ENCODE measurements at regions not wholly inside any gene's neighbourhood (a gene's known extent, or its start where the extent isn't known, plus 50 kb on each side); places are given as distances from the start of the nearest gene placed in this dataset.
A peak's percentile ranks its signal among the peaks of the same experiment; 100 is the strongest.
"Not testable (repeated sequence)": the region's sequence is repeated elsewhere in the genome, so short reads cannot be mapped to it uniquely, and the experiment has no call there.

DNA sequence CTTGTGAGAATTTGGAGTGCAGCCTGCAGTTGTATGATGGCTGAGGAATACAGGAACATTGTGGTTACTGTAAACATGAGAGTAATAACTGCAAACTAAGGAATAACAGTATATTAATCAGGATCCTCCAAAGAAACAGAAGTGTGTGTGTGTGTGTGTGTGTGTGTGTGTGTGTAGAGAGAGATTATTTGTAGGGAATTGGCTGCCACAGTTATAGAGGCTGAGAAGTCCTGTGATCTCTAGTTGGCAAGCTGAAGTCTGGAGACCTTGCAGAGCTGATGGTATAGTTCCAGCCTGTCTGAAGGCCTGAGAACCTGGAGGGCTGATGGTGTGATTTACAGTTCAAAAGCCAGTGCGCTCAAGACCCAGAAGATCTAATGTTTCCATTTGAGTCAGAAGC is 273.3 kb upstream of the FRG1 start:
- H3K27me3 ChIP-seq (ENCODE audit: control insufficient read depth, insufficient read depth, low read length); H3K4me1 ChIP-seq (ENCODE audit: control insufficient read depth, insufficient read depth, low read length); H3K9ac ChIP-seq (ENCODE audit: low read length); H3K27ac ChIP-seq (ENCODE audit: low read depth, low read length); H3K36me3 ChIP-seq (ENCODE audit: control insufficient read depth, insufficient read depth, low read length); H3K4me3 ChIP-seq (ENCODE audit: low read depth, low read length): not testable (repeated sequence)
- peaks cover 11% of the 10 kb centered on the region for H3K9me3 ChIP-seq (ENCODE audit: control insufficient read depth, insufficient read depth, low read depth, low read length)

- H3K4me1 ChIP-seq (ENCODE audit: control insufficient read depth, insufficient read depth, low read length); H3K9ac ChIP-seq (ENCODE audit: low read length); H3K9me3 ChIP-seq (ENCODE audit: control insufficient read depth, insufficient read depth, low read depth, low read length); H3K36me3 ChIP-seq (ENCODE audit: control insufficient read depth, insufficient read depth, low read length); H3K4me3 ChIP-seq (ENCODE audit: low read depth, low read length); H3K27ac ChIP-seq (ENCODE audit: low read depth, low read length); H3K27me3 ChIP-seq (ENCODE audit: control insufficient read depth, insufficient read depth, low read length): not testable (repeated sequence)
Observed at GRCh38 chr4:189697675-189698245, 242.9 kb upstream of the FRG1 start.

DNA sequence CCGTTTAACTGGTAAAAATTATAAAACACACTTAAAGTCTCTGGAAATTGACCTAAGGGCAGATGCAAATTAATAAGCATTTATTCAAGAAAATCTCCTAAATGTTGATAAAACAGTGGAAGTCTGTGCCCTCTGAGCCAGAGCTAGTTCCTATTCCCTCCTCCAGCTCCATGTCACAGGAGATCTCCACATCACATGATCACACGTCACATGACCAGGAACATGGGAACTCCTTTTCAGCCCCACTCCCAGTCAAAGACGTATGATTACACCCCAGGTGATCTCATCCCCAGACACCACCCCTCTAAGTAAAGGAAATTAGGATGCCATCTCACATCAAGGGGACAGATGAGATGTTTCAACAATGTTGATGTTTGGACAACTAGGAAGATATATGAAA is 237.7 kb upstream of the FRG1 start:
- not testable (repeated sequence) for H3K4me1 ChIP-seq (ENCODE audit: control insufficient read depth, insufficient read depth, low read length); H3K36me3 ChIP-seq (ENCODE audit: control insufficient read depth, insufficient read depth, low read length); H3K4me3 ChIP-seq (ENCODE audit: low read depth, low read length); H3K27me3 ChIP-seq (ENCODE audit: control insufficient read depth, insufficient read depth, low read length); H3K9ac ChIP-seq (ENCODE audit: low read length); H3K9me3 ChIP-seq (ENCODE audit: control insufficient read depth, insufficient read depth, low read depth, low read length); H3K27ac ChIP-seq (ENCODE audit: low read depth, low read length)

GRCh38 chr4:189706821-189707220 is 233.9 kb upstream of the FRG1 start:
- not testable (repeated sequence) for H3K9ac ChIP-seq (ENCODE audit: low read length); H3K27me3 ChIP-seq (ENCODE audit: control insufficient read depth, insufficient read depth, low read length); H3K36me3 ChIP-seq (ENCODE audit: control insufficient read depth, insufficient read depth, low read length)

GRCh38 chr4:189707227-189707626 is 233.4 kb upstream of the FRG1 start:
- not testable (repeated sequence) for H3K27ac ChIP-seq (ENCODE audit: low read depth, low read length); H3K4me1 ChIP-seq (ENCODE audit: control insufficient read depth, insufficient read depth, low read length); H3K4me3 ChIP-seq (ENCODE audit: low read depth, low read length); H3K36me3 ChIP-seq (ENCODE audit: control insufficient read depth, insufficient read depth, low read length); H3K9me3 ChIP-seq (ENCODE audit: control insufficient read depth, insufficient read depth, low read depth, low read length); H3K27me3 ChIP-seq (ENCODE audit: control insufficient read depth, insufficient read depth, low read length); H3K9ac ChIP-seq (ENCODE audit: low read length)

More at GRCh38 chr4:189706821-189707220, 233.9 kb upstream of the FRG1 start:
- H3K4me3 ChIP-seq (ENCODE audit: low read depth, low read length); H3K4me1 ChIP-seq (ENCODE audit: control insufficient read depth, insufficient read depth, low read length); H3K27ac ChIP-seq (ENCODE audit: low read depth, low read length); H3K9me3 ChIP-seq (ENCODE audit: control insufficient read depth, insufficient read depth, low read depth, low read length): not testable (repeated sequence)

DNA sequence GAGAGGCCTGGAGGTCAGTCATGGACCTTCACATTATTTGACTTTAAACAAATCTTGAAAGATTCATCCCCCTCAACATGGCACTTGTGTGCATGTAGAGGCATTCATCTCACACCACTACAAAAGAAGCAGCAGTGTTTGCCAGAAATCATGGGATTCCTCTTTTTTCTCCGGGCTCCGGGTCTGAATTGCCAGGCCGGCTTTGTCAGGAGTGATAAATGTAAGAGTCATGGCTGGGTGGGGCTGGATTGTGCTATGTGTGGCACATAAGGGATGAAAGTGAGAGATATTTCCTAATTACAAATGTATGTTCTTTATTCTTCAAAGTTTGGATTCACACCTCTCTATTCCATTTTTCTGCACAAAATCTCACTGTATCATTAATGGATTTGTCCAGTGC is 228.7 kb upstream of the FRG1 start:
- not testable (repeated sequence) for H3K9ac ChIP-seq (ENCODE audit: low read length); H3K4me1 ChIP-seq (ENCODE audit: control insufficient read depth, insufficient read depth, low read length); H3K9me3 ChIP-seq (ENCODE audit: control insufficient read depth, insufficient read depth, low read depth, low read length); H3K4me3 ChIP-seq (ENCODE audit: low read depth, low read length); H3K36me3 ChIP-seq (ENCODE audit: control insufficient read depth, insufficient read depth, low read length); H3K27ac ChIP-seq (ENCODE audit: low read depth, low read length); H3K27me3 ChIP-seq (ENCODE audit: control insufficient read depth, insufficient read depth, low read length)

DNA sequence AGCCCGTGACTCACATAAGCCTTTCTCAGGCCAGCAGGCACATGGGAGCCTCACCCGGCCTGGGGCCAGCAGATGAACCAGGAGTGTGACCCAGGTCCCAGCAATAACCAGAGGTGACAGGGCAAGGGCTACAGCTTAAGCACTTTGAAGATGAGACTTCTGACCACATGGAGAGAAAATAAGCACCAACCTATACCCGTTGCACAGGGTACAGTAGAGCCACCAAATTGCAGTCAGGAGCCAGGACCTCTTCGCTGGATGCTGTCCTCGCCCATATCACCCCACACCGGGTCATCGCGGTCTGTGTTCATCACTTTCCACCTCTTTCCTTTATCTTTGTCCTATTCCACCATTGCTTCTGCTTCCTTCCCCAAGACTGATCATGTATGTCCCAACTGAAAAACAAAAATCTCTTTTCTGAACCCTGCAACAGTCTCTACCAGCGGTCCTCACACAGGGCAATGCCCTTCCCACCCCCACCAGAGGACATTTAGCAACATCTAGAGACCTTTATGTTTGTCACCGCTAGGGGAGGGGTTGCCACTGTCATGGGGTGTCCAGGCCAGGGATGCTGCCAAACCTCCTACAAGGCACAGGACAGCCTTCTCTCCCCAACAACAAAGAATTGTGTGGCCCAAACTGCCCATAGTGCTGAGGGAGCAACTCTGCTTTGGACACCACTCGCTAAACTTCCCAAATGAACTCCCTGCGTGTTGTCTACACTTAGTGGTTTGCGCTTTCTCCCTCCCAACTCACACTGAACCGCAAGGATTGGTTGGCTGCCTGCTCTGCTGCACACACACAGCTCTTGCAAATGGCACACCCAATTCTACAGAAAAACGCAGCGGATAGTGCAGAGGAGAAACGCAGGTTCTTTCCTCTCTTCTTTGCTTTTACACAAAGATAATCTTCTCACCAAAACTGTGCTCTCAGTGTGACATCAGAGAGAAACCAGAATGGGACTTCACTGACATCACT is 219.4 kb upstream of the FRG1 start:
- not testable (repeated sequence) for H3K36me3 ChIP-seq (ENCODE audit: control insufficient read depth, insufficient read depth, low read length); H3K9me3 ChIP-seq (ENCODE audit: control insufficient read depth, insufficient read depth, low read depth, low read length); H3K27me3 ChIP-seq (ENCODE audit: control insufficient read depth, insufficient read depth, low read length); H3K4me1 ChIP-seq (ENCODE audit: control insufficient read depth, insufficient read depth, low read length); H3K9ac ChIP-seq (ENCODE audit: low read length); H3K27ac ChIP-seq (ENCODE audit: low read depth, low read length)
- peak overlapping the region; percentile 29; the same call in 1 of the 2 replicates for H3K4me3 ChIP-seq (ENCODE audit: low read depth, low read length)

DNA sequence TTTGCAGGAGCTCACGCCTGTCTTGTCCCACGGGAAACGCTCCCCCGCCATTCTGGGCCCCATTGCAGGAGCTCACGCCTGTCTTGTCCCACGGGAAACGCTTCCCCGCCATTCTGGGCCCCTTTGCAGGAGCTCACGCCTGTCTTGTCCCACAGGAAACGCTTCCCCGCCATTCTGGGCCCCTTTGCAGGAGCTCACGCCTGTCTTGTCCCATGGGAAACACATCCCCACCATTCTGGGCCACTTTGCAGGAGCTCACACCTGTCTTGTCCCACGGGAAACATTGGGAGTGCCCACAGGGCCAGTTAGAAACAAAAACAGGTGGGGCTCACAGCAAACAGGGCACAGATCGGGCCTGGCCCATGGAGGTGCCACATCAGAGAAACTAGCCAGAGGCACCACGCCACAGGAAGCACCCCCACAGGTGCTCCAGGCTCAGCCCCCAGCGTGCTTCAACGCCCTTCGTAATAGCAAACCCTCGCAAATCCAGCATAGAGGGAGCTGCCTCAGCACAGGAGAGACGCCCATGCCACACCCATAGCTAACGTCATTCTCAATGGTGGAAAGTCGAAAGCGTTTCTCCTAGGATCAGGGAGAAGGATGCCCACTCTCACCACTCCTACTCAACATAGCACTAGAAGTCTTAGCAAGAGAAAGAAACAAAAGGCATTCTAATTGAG is 218.2 kb upstream of the FRG1 start:
- H3K27ac ChIP-seq (ENCODE audit: low read depth, low read length); H3K4me3 ChIP-seq (ENCODE audit: low read depth, low read length): not testable (repeated sequence)

DNA sequence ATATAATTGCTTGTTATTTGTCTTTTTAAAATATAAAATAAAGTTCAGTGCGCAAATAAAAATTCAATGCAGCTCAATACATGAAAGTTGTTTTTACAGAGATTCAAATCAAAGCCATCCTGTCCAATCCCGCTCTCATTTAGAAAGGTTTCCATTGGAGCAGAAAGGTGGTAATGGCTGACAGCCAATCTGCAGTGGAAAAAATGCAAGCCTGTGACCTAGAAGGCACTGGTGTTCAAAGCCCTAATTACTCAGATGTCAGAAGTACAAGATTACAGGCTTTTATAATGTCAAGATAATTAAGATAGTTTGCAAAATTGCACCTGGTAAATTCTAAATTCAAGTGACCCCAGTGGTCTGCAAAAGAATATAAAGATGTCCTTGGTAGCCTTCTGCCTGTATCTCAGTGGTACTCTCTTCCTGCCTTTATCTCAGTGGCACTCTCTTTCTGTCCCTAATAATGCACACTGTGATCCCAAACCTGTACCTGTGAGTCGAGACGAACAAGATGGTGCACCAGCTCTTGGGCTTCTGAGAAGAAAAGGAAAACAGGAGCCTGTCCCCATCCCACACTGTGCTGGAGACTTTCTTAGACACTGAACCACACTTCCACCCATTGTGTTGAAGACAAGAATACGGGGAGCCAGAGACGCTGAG is 212.6 kb upstream of the FRG1 start:
- H3K9ac ChIP-seq (ENCODE audit: low read length); H3K27ac ChIP-seq (ENCODE audit: low read depth, low read length); H3K4me1 ChIP-seq (ENCODE audit: control insufficient read depth, insufficient read depth, low read length); H3K9me3 ChIP-seq (ENCODE audit: control insufficient read depth, insufficient read depth, low read depth, low read length); H3K36me3 ChIP-seq (ENCODE audit: control insufficient read depth, insufficient read depth, low read length); H3K4me3 ChIP-seq (ENCODE audit: low read depth, low read length); H3K27me3 ChIP-seq (ENCODE audit: control insufficient read depth, insufficient read depth, low read length): not testable (repeated sequence)

More for the DNA sequence above, 218.2 kb upstream of the FRG1 start:
- not testable (repeated sequence) for H3K36me3 ChIP-seq (ENCODE audit: control insufficient read depth, insufficient read depth, low read length); H3K4me1 ChIP-seq (ENCODE audit: control insufficient read depth, insufficient read depth, low read length); H3K27me3 ChIP-seq (ENCODE audit: control insufficient read depth, insufficient read depth, low read length); H3K9ac ChIP-seq (ENCODE audit: low read length); H3K9me3 ChIP-seq (ENCODE audit: control insufficient read depth, insufficient read depth, low read depth, low read length)

DNA sequence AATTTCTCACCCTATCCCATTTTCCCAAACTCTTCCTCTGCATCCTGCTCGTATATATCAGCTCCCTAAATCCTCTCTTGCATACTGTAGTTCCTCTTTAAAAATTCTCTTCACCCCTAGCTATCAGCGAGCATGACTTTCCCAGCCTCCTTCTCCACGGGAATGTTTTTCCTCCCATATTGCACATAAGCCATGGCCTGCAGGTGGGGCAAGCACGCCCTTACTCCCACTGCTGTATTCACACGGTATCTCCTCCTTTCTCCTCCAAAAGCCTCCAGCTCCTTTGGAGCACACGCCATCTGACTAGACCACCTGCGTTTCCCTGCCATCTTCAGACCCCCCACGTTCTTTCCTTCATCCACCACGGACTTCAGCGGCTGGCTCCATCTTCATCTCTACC is 208.7 kb upstream of the FRG1 start:
- not testable (repeated sequence) for H3K9me3 ChIP-seq (ENCODE audit: control insufficient read depth, insufficient read depth, low read depth, low read length); H3K4me3 ChIP-seq (ENCODE audit: low read depth, low read length); H3K4me1 ChIP-seq (ENCODE audit: control insufficient read depth, insufficient read depth, low read length); H3K27ac ChIP-seq (ENCODE audit: low read depth, low read length); H3K27me3 ChIP-seq (ENCODE audit: control insufficient read depth, insufficient read depth, low read length); H3K9ac ChIP-seq (ENCODE audit: low read length); H3K36me3 ChIP-seq (ENCODE audit: control insufficient read depth, insufficient read depth, low read length)

DNA sequence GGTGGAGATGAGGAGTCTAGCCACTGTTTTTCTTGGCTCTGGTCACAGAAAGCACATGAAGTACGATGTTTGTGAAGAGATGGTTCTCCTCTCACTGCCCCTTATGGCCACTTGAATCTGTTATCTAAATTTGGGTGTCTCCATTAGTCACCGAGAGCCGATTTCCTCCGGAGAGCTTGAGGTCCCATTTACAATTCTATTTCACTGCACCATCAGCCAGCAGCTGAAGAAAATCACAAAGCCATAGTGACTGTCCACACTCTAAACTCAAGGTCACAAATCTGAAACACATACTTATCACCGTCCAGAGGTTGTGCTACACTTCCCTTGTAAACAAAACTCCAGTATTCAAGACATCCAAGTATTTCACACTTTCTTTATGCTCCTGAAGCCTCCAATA is 207.2 kb upstream of the FRG1 start:
- not testable (repeated sequence) for H3K9ac ChIP-seq (ENCODE audit: low read length); H3K27ac ChIP-seq (ENCODE audit: low read depth, low read length); H3K4me3 ChIP-seq (ENCODE audit: low read depth, low read length); H3K4me1 ChIP-seq (ENCODE audit: control insufficient read depth, insufficient read depth, low read length); H3K36me3 ChIP-seq (ENCODE audit: control insufficient read depth, insufficient read depth, low read length); H3K27me3 ChIP-seq (ENCODE audit: control insufficient read depth, insufficient read depth, low read length); H3K9me3 ChIP-seq (ENCODE audit: control insufficient read depth, insufficient read depth, low read depth, low read length)
